K562 (cell line): ENCODE measurements at regions not wholly inside any gene's neighbourhood (a gene's known extent, or its start where the extent isn't known, plus 50 kb on each side); places are given as distances from the start of the nearest gene placed in this dataset.

Experiments
- ATAC-seq: fragments of 200-7000 bp; cut with Tn5 transposase; 3 replicates; pipeline ENCODE4 v1.9.1; 2020; ENCODE audit warnings: moderate library complexity
- BruUV-seq: library from RNA; stranded (reverse); fragments of 400-500 nt; replicated peaks from 2 replicates; lab custom pipeline; 2021; lab: Mats Ljungman, UMichigan
- CTCF ChIA-PET: fragments of 300-600 bp; formaldehyde crosslinking; extraction: SDS; loops from one replicate; lab custom pipeline; 2021; ENCODE audit warnings: low intra/inter-chr PET ratio; lab: Yijun Ruan, JAX
- POLR2A ChIA-PET: fragments of 300-600, 350-650 bp; sonication (Branson Sonifier 250); formaldehyde crosslinking; extraction: SDS; loops from one replicate; lab custom pipeline; 2021; ENCODE audit warnings: antibody characterized with exemption, inconsistent platforms; lab: Yijun Ruan, JAX
- DNase-seq, 4 experiments: peaks; one replicate each; pipeline versions ENCODE4 v3.0.0 to v3.0.0-alpha.2; 2011 to 2018; ENCODE audit warnings: low spot score in 3 of 4, mixed read lengths in 3 of 4; ENCODE audit errors: extremely low read depth in 1 of 4
- FAIRE-seq: peaks from 2 replicates; lab custom pipeline; 2011; peaks lifted over from hg19 to GRCh38; lab: Jason Lieb, UNC
- H2AFZ ChIP-seq: 2 replicates; pipeline ENCODE4 v1.6.0; 2011; ENCODE audit warnings: low read depth, low read length, control low read depth, inconsistent platforms
- H3K27ac ChIP-seq: fragments of 200-600 bp; 3 replicates; pipeline ENCODE4 v1.8.0; 2011; ENCODE audit warnings: low read depth, mild to moderate bottlenecking, control low read depth, inconsistent platforms, low read length, moderate library complexity, mixed read lengths; ENCODE audit errors: extremely low read depth
- H3K27me3 ChIP-seq, 2 experiments: fragments of 300-600 bp in 1 of 2; 2 replicates in 1 of 2; 3 replicates in 1 of 2; pipeline versions ENCODE4 v1.6.0 to v1.8.0; 2011; ENCODE audit warnings: inconsistent platforms in 2 of 2, low read length in 2 of 2, mild to moderate bottlenecking in 1 of 2, mixed read lengths in 1 of 2, moderate library complexity in 1 of 2; ENCODE audit not compliant: control insufficient read depth in 2 of 2, insufficient read depth in 2 of 2
- H3K36me3 ChIP-seq: fragments of 300-600 bp; 3 replicates; pipeline ENCODE4 v1.8.0; 2011; ENCODE audit warnings: mild to moderate bottlenecking, low read length, inconsistent platforms; ENCODE audit not compliant: control insufficient read depth, insufficient read depth
- H3K4me1 ChIP-seq, 2 experiments: fragments of 200-600 bp in 1 of 2; replicated peaks in 1 of 2; 2 replicates in 1 of 2; 3 replicates in 1 of 2; pipeline versions ENCODE4 v1.5.1 to v1.8.0; 2011; ENCODE audit warnings: inconsistent platforms in 2 of 2, low read length in 2 of 2, mild to moderate bottlenecking in 1 of 2, mixed read lengths in 1 of 2, moderate library complexity in 1 of 2; ENCODE audit not compliant: control insufficient read depth in 2 of 2, insufficient read depth in 2 of 2
- H3K4me2 ChIP-seq: 2 replicates; pipeline ENCODE4 v1.6.1; 2011; ENCODE audit warnings: low read length, control low read depth, inconsistent platforms, mixed read lengths; ENCODE audit not compliant: insufficient read depth
- H3K4me3 ChIP-seq: fragments of 200-600 bp; sonication (generic), shearing (Covaris generic); 2 replicates; pipeline ENCODE4 v1.5.1; 2016; ENCODE audit warnings: control low read depth, inconsistent platforms
- H3K79me2 ChIP-seq: fragments of 200-600 bp; 3 replicates; pipeline ENCODE4 v1.8.0; 2011; ENCODE audit warnings: low read length, inconsistent platforms; ENCODE audit not compliant: control insufficient read depth, insufficient read depth
- H3K9ac ChIP-seq, 2 experiments: 2 replicates each; pipeline versions ENCODE4 v1.6.0 to v1.6.1; 2011; ENCODE audit warnings: low read depth in 2 of 2, low read length in 2 of 2, control low read depth in 1 of 2, inconsistent platforms in 1 of 2, mild to moderate bottlenecking in 1 of 2, mixed read lengths in 1 of 2; ENCODE audit not compliant: insufficient read depth in 1 of 2
- H3K9me1 ChIP-seq: one replicate; pipeline ENCODE4 v1.6.0; 2011; ENCODE audit warnings: inconsistent platforms, mild to moderate bottlenecking, low read length, moderate library complexity; ENCODE audit not compliant: control insufficient read depth, insufficient read depth
- H3K9me3 ChIP-seq: replicated peaks from 2 replicates; pipeline ENCODE4 v1.5.1; 2011; ENCODE audit warnings: low read depth, low read length, inconsistent platforms; ENCODE audit not compliant: control insufficient read depth, insufficient read depth
- H4K20me1 ChIP-seq: replicated peaks from 2 replicates; pipeline ENCODE4 v1.6.1; 2011; ENCODE audit warnings: low read length, inconsistent platforms, mixed read lengths; ENCODE audit not compliant: control insufficient read depth, insufficient read depth
- ATF4 ChIP-seq: fragments of 450-650 bp; formaldehyde crosslinking; IDR thresholded peaks from 2 replicates; pipeline ENCODE4 v1.4.0; 2022; ENCODE audit warnings: mild to moderate bottlenecking, moderate library complexity
- CBFB ChIP-seq: sonication (generic); formaldehyde crosslinking; IDR thresholded peaks from 2 replicates; pipeline ENCODE4 v1.4.0; 2020; ENCODE audit warnings: mild to moderate bottlenecking, missing genetic modification reagents
- E2F8 ChIP-seq: fragments of 450-650 bp; IDR thresholded peaks from 2 replicates; pipeline ENCODE4 v1.7.1; 2018; ENCODE audit warnings: mild to moderate bottlenecking, low read depth; ENCODE audit not compliant: partially characterized antibody
- E4F1 ChIP-seq: fragments of 250-450 bp; sonication (Bioruptor Pico); IDR thresholded peaks from 2 replicates; pipeline ENCODE4 v1.5.0; 2021; ENCODE audit warnings: mild to moderate bottlenecking, borderline replicate concordance
- ELF1 ChIP-seq: fragments of 200-800 bp; sonication (Bioruptor generic); IDR thresholded peaks from 2 replicates; pipeline ENCODE4 v1.6.1; 2016; ENCODE audit warnings: missing genetic modification characterization, missing compliant biosample characterization
- ELK3 ChIP-seq: fragments of 450-650 bp; formaldehyde crosslinking; IDR thresholded peaks from 2 replicates; pipeline ENCODE4 v1.4.0; 2020; ENCODE audit warnings: mild to moderate bottlenecking
- MBD2 ChIP-seq: sonication (generic); IDR thresholded peaks from 2 replicates; pipeline ENCODE4 v1.6.1; 2016; ENCODE audit warnings: low read depth, borderline replicate concordance
- NR2C1 ChIP-seq, 2 experiments: fragments of 450-650 bp; IDR thresholded peaks; 2 replicates each; pipeline ENCODE4 v1.6.1; 2017; ENCODE audit warnings: mild to moderate bottlenecking in 2 of 2, antibody characterized with exemption in 1 of 2, inconsistent platforms in 1 of 2, missing compliant biosample characterization in 1 of 2, missing genetic modification characterization in 1 of 2
- NR2C2 ChIP-seq, 2 experiments: fragments of 200-800 bp in 1 of 2; sonication (Bioruptor generic) in 1 of 2; sonication (generic) in 1 of 2; formaldehyde crosslinking in 1 of 2; IDR thresholded peaks; 2 replicates each; pipeline versions ENCODE4 v1.6.1 to v1.8.0; 2016 to 2022; ENCODE audit warnings: mild to moderate bottlenecking in 1 of 2, missing compliant biosample characterization in 1 of 2, missing genetic modification characterization in 1 of 2, missing genetic modification reagents in 1 of 2
- WGBS: fragments of 100-300 bp; shearing (Covaris generic); methylation state at CpG from one replicate; pipeline ENCODE4 v1.1.6; 2016; ENCODE audit warnings: low coverage, mixed read lengths; ENCODE audit not compliant: insufficient coverage; ENCODE audit errors: missing lambda C conversion rate; 5-methylcytosine and 5-hydroxymethylcytosine counted together
- in situ Hi-C: fragments of 300-500 bp; cut with MboI; formaldehyde crosslinking; loops from 4 replicates; pipeline ENCODE4 v1.15.0; 2018; ENCODE audit warnings: inconsistent platforms, mixed read lengths
- intact Hi-C: fragments of 100-400 bp; cut with micrococcal nuclease; formaldehyde crosslinking; loops from 2 replicates; pipeline ENCODE4 v1.14.2; 2022

GRCh38 chr4:153111426-153112040, 92.7 kb upstream of the TRIM2 start (continued):
- TF ChIP-seq E2F8: no peak

DNA sequence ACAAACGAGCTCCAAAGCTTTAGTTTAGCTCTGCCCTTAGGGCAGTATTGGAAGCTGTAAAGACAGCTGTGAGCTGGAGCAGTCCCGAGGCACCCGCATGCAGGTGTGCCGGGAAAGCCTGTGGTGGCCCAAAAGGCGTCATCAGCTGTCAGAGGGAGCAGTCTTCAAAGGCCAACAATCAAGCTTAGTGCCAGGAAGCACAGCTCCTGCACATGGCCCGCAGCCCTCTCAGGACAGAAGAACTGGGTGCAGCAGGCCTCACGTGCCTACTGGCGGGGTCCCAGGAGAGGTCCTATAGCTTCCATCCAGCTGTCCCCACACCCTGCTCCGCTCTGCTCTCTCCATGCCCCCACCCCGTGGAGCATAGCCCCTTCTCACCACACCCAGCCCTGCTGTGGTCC, 92.2 kb upstream of the TRIM2 start:
- H3K4me1 ChIP-seq: no peaks in the 10 kb centered on the region
- H3K36me3 ChIP-seq: no peaks in the 10 kb centered on the region
- H3K27ac ChIP-seq: no peak overlapping the region
- no peaks in the 10 kb centered on the region for H3K9me3 ChIP-seq
- CTCF ChIA-PET: no interaction called here
- H3K4me3 ChIP-seq: no peak overlapping the region
- no peaks in the 10 kb centered on the region for H4K20me1 ChIP-seq
- intact Hi-C loops: no loop called here
- no peak for DNase-seq
- BruUV-seq: no TSS peak
- 1% methylated on average over 10 of the region's 10 CpGs for WGBS
- POLR2A ChIA-PET: interaction anchor here (0.5 to 0.7 kb wide), 3 partner anchors 10 to 181 kb away, joined by 3 to 4 read pairs (median 3); no protein-coding TSS in a partner anchor
- no peak overlapping the region; a peak in 1 of 4 replicates for H3K9ac ChIP-seq
- H3K9me1 ChIP-seq: no peaks in the 10 kb centered on the region
- H3K79me2 ChIP-seq: no peaks in the 10 kb centered on the region
- in situ Hi-C loops: no loop called here
- no peak for ATAC-seq
- peaks cover 20 to 46% of the 10 kb centered on the region in 2 experiments for H3K27me3 ChIP-seq
- H2AFZ ChIP-seq: no peak overlapping the region
- no peak for FAIRE-seq
- no peak overlapping the region for H3K4me2 ChIP-seq
- TF ChIP-seq NR2C2 (CRISPR knock-in tag; IDR thresholded peaks at IDR 0.05) (no peak), NR2C2 (tag; IDR thresholded peaks at IDR 0.05) (no peak), MBD2 (no peak), E4F1 (CRISPR knock-in tag) (no peak), ELF1 (no peak), ATF4 (CRISPR knock-in tag) (no peak), NR2C1 (IDR thresholded peaks at IDR 0.05) (no peak), NR2C1 (tag; IDR thresholded peaks at IDR 0.05) (no peak), CBFB (CRISPR knock-in tag) (no peak), ELK3 (CRISPR knock-in tag) (no peak)
